Right lobe of liver (tissue), 4 donors: ENCODE measurements at regions not wholly inside any gene's neighbourhood (a gene's known extent, or its start where the extent isn't known, plus 50 kb on each side); places are given as distances from the start of the nearest gene placed in this dataset.

Experiments used
- CTCF ChIP-seq, 4 donors: fragments of 200-600 bp in 3 of 4; fragments of 450-650 bp in 1 of 4; IDR thresholded peaks; one replicate each; pipeline versions ENCODE4 v1.5.1 to v1.8.0; 2016 to 2022; ENCODE audit warnings: antibody characterized with exemption in 4 of 4, mild to moderate bottlenecking in 2 of 4
- POLR2A ChIP-seq: fragments of 450-650 bp; IDR thresholded peaks from one replicate; pipeline ENCODE4 v1.6.1; 2017; ENCODE audit warnings: antibody characterized with exemption, mild to moderate bottlenecking
- donor health status: DM: no; HTN: no; CAD: no.
- donor health status: DM: no; HTN: no; CAD: no.
- donor health status: DM: no; HTN: yes; CAD: no.

- TF ChIP-seq CTCF (IDR thresholded peaks at IDR 0.05): no peak
- no peak for TF ChIP-seq POLR2A
Observed at GRCh38 chr1:87878873-87879272, 550.2 kb downstream of the LMO4 start.
